H1 (cell line): ENCODE measurements at regions not wholly inside any gene's neighbourhood (a gene's known extent, or its start where the extent isn't known, plus 50 kb on each side); places are given as distances from the start of the nearest gene placed in this dataset.
"Not testable (repeated sequence)": the region's sequence is repeated elsewhere in the genome, so short reads cannot be mapped to it uniquely, and the experiment has no call there.

Experiments used
- CTCF ChIA-PET: fragments of 300-600 bp; sonication (Branson Sonifier 250); formaldehyde crosslinking; loops from one replicate; lab custom pipeline; 2021; ENCODE audit not compliant: partially characterized antibody; lab: Charles Lee
- POLR2A ChIA-PET: fragments of 300-600 bp; sonication (Branson Sonifier 250); formaldehyde crosslinking; loops from one replicate; lab custom pipeline; 2021; ENCODE audit warnings: inconsistent platforms; ENCODE audit not compliant: partially characterized antibody; lab: Charles Lee
- DNase-seq, 2 experiments: peaks; one replicate each; pipeline versions ENCODE4 v3.0.0 to v3.0.0-alpha.2; 2010 to 2022; ENCODE audit warnings: low spot score in 2 of 2, low read depth in 1 of 2, mixed read lengths in 1 of 2
- FAIRE-seq: peaks from 2 replicates; lab custom pipeline; 2011; peaks lifted over from hg19 to GRCh38; lab: Jason Lieb, UNC
- H2AFZ ChIP-seq: 2 replicates; pipeline ENCODE4 v1.8.1; 2012; ENCODE audit warnings: low read length, inconsistent platforms
- H2AK5ac ChIP-seq: 2 replicates; pipeline ENCODE4 v1.6.1; 2013; ENCODE audit warnings: low read depth, low read length
- H2BK120ac ChIP-seq: replicated peaks from 2 replicates; pipeline ENCODE3; 2013; ENCODE audit warnings: low read depth, low read length, inconsistent platforms
- H2BK12ac ChIP-seq: 2 replicates; pipeline ENCODE4 v1.6.1; 2013; ENCODE audit warnings: low read depth, low read length
- H2BK15ac ChIP-seq: 2 replicates; pipeline ENCODE4 v1.6.1; 2013; ENCODE audit warnings: low read length
- H2BK20ac ChIP-seq: 2 replicates; pipeline ENCODE4 v1.6.1; 2013; ENCODE audit warnings: low read length
- H2BK5ac ChIP-seq: 2 replicates; pipeline ENCODE4 v1.6.1; 2013; ENCODE audit warnings: low read depth, low read length
- H3K14ac ChIP-seq: 2 replicates; pipeline ENCODE4 v1.6.1; 2013; ENCODE audit warnings: inconsistent platforms; ENCODE audit not compliant: insufficient read length
- H3K18ac ChIP-seq: 2 replicates; pipeline ENCODE4 v1.6.1; 2013; ENCODE audit warnings: low read length; ENCODE audit errors: extremely low read depth
- H3K23ac ChIP-seq: 2 replicates; pipeline ENCODE4 v1.6.1; 2013; ENCODE audit warnings: inconsistent platforms; ENCODE audit not compliant: insufficient read length
- H3K23me2 ChIP-seq: 2 replicates; pipeline ENCODE4 v1.6.1; 2013; ENCODE audit warnings: low read depth, low read length
- H3K27ac ChIP-seq: 2 replicates; pipeline ENCODE4 v1.6.1; 2011; ENCODE audit warnings: low read depth, low read length, inconsistent platforms
- H3K27me3 ChIP-seq, 4 experiments: replicated peaks in 1 of 4; 1 replicate in 1 of 4; 2 replicates in 3 of 4; pipeline versions ENCODE4 v1.6.1 to v1.8.1; 2011 to 2013; ENCODE audit warnings: low read length in 3 of 4, mild to moderate bottlenecking in 3 of 4, inconsistent platforms in 2 of 4, mixed read lengths in 2 of 4, moderate library complexity in 1 of 4; ENCODE audit not compliant: control insufficient read depth in 3 of 4, insufficient read depth in 3 of 4; ENCODE audit errors: extremely low read depth in 1 of 4
- H3K36me3 ChIP-seq, 4 experiments: 2 replicates each; pipeline versions ENCODE4 v1.6.1 to v1.8.1; 2011 to 2013; ENCODE audit warnings: mild to moderate bottlenecking in 4 of 4, low read length in 3 of 4, moderate library complexity in 2 of 4, control low read depth in 1 of 4, inconsistent platforms in 1 of 4; ENCODE audit not compliant: insufficient read depth in 4 of 4, control insufficient read depth in 2 of 4
- H3K4ac ChIP-seq: replicated peaks from 2 replicates; pipeline ENCODE3; 2013; ENCODE audit warnings: low read length, low read depth, mixed read lengths, inconsistent platforms; ENCODE audit not compliant: insufficient read length
- H3K4me1 ChIP-seq, 4 experiments: replicated peaks in 1 of 4; 1 replicate in 1 of 4; 2 replicates in 3 of 4; pipeline versions ENCODE4 v1.6.1 to v1.8.1; 2011 to 2013; ENCODE audit warnings: low read length in 3 of 4, inconsistent platforms in 2 of 4, mixed read lengths in 1 of 4; ENCODE audit not compliant: insufficient read depth in 4 of 4, control insufficient read depth in 3 of 4
- H3K4me2 ChIP-seq, 2 experiments: 2 replicates each; pipeline versions ENCODE4 v1.6.1 to v1.8.1; 2011 to 2013; ENCODE audit warnings: low read depth in 2 of 2, low read length in 2 of 2, control low read depth in 1 of 2, inconsistent platforms in 1 of 2, mild to moderate bottlenecking in 1 of 2; ENCODE audit not compliant: insufficient read depth in 1 of 2
- H3K4me3 ChIP-seq, 4 experiments: fragments of 200-600, 300-600 bp in 1 of 4; sonication (generic), shearing (Covaris generic), sonication (Bioruptor Twin) in 1 of 4; 2 replicates each; pipeline versions ENCODE4 v1.5.1 to v1.8.1; 2011 to 2016; ENCODE audit warnings: low read length in 4 of 4, low read depth in 3 of 4, control low read depth in 2 of 4, inconsistent platforms in 2 of 4, mild to moderate bottlenecking in 2 of 4, mixed read lengths in 1 of 4, moderate library complexity in 1 of 4; ENCODE audit not compliant: insufficient read depth in 2 of 4; ENCODE audit errors: extremely low read depth in 1 of 4
- H3K56ac ChIP-seq: replicated peaks from 2 replicates; pipeline ENCODE3; 2013; ENCODE audit warnings: low read depth, mild to moderate bottlenecking, mixed read lengths, low read length, inconsistent platforms; ENCODE audit not compliant: insufficient read length
- H3K79me1 ChIP-seq: 2 replicates; pipeline ENCODE4 v1.6.1; 2013; ENCODE audit warnings: low read depth, low read length, control low read depth
- H3K79me2 ChIP-seq, 2 experiments: 2 replicates each; pipeline versions ENCODE4 v1.6.1 to v1.8.1; 2012 to 2013; ENCODE audit warnings: low read length in 2 of 2, mild to moderate bottlenecking in 2 of 2, inconsistent platforms in 1 of 2; ENCODE audit not compliant: insufficient read depth in 2 of 2, control insufficient read depth in 1 of 2
- H3K9ac ChIP-seq, 4 experiments: replicated peaks in 1 of 4; 1 replicate in 1 of 4; 2 replicates in 3 of 4; pipeline versions ENCODE4 v1.6.1 to v1.8.1; 2011 to 2013; ENCODE audit warnings: low read depth in 3 of 4, low read length in 3 of 4, control low read depth in 2 of 4, mild to moderate bottlenecking in 2 of 4, moderate library complexity in 2 of 4, inconsistent platforms in 1 of 4; ENCODE audit errors: extremely low read depth in 1 of 4
- H3K9me3 ChIP-seq, 2 experiments: 2 replicates each; pipeline versions ENCODE4 v1.6.1 to v1.8.1; 2012 to 2013; ENCODE audit warnings: mild to moderate bottlenecking in 2 of 2, moderate library complexity in 2 of 2, control low read depth in 1 of 2, inconsistent platforms in 1 of 2, low read depth in 1 of 2, low read length in 1 of 2, mixed read lengths in 1 of 2; ENCODE audit not compliant: insufficient read depth in 2 of 2
- H4K20me1 ChIP-seq, 2 experiments: replicated peaks in 1 of 2; 2 replicates each; pipeline versions ENCODE3 to v1.8.1; 2011 to 2013; ENCODE audit warnings: inconsistent platforms in 2 of 2, low read length in 2 of 2, mild to moderate bottlenecking in 1 of 2; ENCODE audit not compliant: insufficient read depth in 2 of 2, control insufficient read depth in 1 of 2
- H4K5ac ChIP-seq: 2 replicates; pipeline ENCODE4 v1.6.1; 2013; ENCODE audit warnings: low read length, low read depth, mixed read lengths, inconsistent platforms; ENCODE audit not compliant: insufficient read length
- H4K8ac ChIP-seq: 2 replicates; pipeline ENCODE4 v1.8.0; 2013; ENCODE audit warnings: mild to moderate bottlenecking, moderate library complexity, low read length, inconsistent platforms; ENCODE audit not compliant: insufficient read depth; ENCODE audit errors: extremely low read depth
- H4K91ac ChIP-seq: replicated peaks from 2 replicates; pipeline ENCODE3; 2013; ENCODE audit warnings: low read length, mixed read lengths, inconsistent platforms; ENCODE audit not compliant: insufficient read length
- WGBS, 2 experiments: shearing (Covaris generic) in 1 of 2; methylation state at CpG; one replicate each; pipeline versions ENCODE4 v1.1.6 to v1.1.7; 2013 to 2015; ENCODE audit warnings: low lambda C conversion rate in 2 of 2, mixed read lengths in 2 of 2, inconsistent platforms in 1 of 2, low coverage in 1 of 2, missing lambda C conversion rate in 1 of 2; ENCODE audit not compliant: insufficient replicate concordance in 2 of 2, insufficient coverage in 1 of 2, insufficient read length in 1 of 2; ENCODE audit errors: extremely low coverage in 1 of 2, missing lambda C conversion rate in 1 of 2; 5-methylcytosine and 5-hydroxymethylcytosine counted together

- peak overlapping the region; percentile 46; the same call in 1 of the 2 replicates for H2BK12ac ChIP-seq
- H3K4me2 ChIP-seq, H4K20me1 ChIP-seq, H3K9me3 ChIP-seq, H3K56ac ChIP-seq, H2BK120ac ChIP-seq, H4K5ac ChIP-seq, H2BK5ac ChIP-seq, H3K27me3 ChIP-seq, H3K27ac ChIP-seq, H4K8ac ChIP-seq, H3K23me2 ChIP-seq, H3K79me1 ChIP-seq, H3K9ac ChIP-seq, H3K4ac ChIP-seq, DNase-seq, H2BK15ac ChIP-seq, H3K18ac ChIP-seq, H3K23ac ChIP-seq, H4K91ac ChIP-seq, H3K4me3 ChIP-seq, H3K14ac ChIP-seq, H2AFZ ChIP-seq, H3K79me2 ChIP-seq, POLR2A ChIA-PET, H3K36me3 ChIP-seq, FAIRE-seq: not testable (repeated sequence)
- peaks cover 0 to 15% (median 12%) of the 10 kb centered on the region in 4 experiments; a peak in 6 of 7 replicates for H3K4me1 ChIP-seq
- CTCF ChIA-PET = interaction anchor here (0.9 to 1.8 kb wide), 5 partner anchors 9 to 154 kb away, joined by 3 to 5 read pairs (median 3); no protein-coding TSS in a partner anchor
- 0 out of 2 replicates have a peak overlapping the region, but pooled peaks have one; percentile 42 for H2AK5ac ChIP-seq
- H2BK20ac ChIP-seq = peak overlapping the region; percentile 66; the same call in 1 of the 2 replicates
- 98% methylated on average over 14 of the region's 14 CpGs; no CpG with 5 or more reads in 1 of the 2 experiments for WGBS, 2 experiments
Observed at GRCh38 chr3:70617349-70617748, 304.9 kb upstream of the MDFIC2 start.
